Loucy (cell line): ENCODE measurements at regions not wholly inside any gene's neighbourhood (a gene's known extent, or its start where the extent isn't known, plus 50 kb on each side); places are given as distances from the start of the nearest gene placed in this dataset.

ENCODE experiments used
- H2AFZ ChIP-seq: fragments of 200-600 bp; sonication (generic); 2 replicates; pipeline ENCODE4 v1.6.0; 2016; ENCODE audit warnings: antibody characterized with exemption, mild to moderate bottlenecking, low read length, moderate library complexity
- H3F3A ChIP-seq: fragments of 200-600 bp; 2 replicates; pipeline ENCODE4 v1.6.0; 2016; ENCODE audit warnings: antibody characterized with exemption, low read depth, mild to moderate bottlenecking
- H3K27me3 ChIP-seq: fragments of 200-600 bp; sonication (generic); 2 replicates; pipeline ENCODE4 v1.6.1; 2014; ENCODE audit warnings: low read length, mild to moderate bottlenecking; ENCODE audit not compliant: insufficient read depth, poor library complexity, severe bottlenecking
- H3K36me3 ChIP-seq: fragments of 200-600 bp; sonication (generic); 2 replicates; pipeline ENCODE4 v1.6.1; 2016; ENCODE audit warnings: low read length; ENCODE audit not compliant: insufficient read depth
- H3K4me1 ChIP-seq: fragments of 200-600 bp; sonication (generic); 2 replicates; pipeline ENCODE4 v1.5.1; 2014; ENCODE audit warnings: low read length, mild to moderate bottlenecking; ENCODE audit not compliant: insufficient read depth, poor library complexity, severe bottlenecking
- H3K4me2 ChIP-seq: fragments of 200-600 bp; sonication (generic); 2 replicates; pipeline ENCODE4 v1.6.0; 2014; ENCODE audit warnings: antibody characterized with exemption, low read length, low read depth, mild to moderate bottlenecking; ENCODE audit not compliant: poor library complexity, severe bottlenecking
- H3K4me3 ChIP-seq: fragments of 200-600 bp; sonication (generic); 2 replicates; pipeline ENCODE4 v1.5.1; 2014; ENCODE audit warnings: low read length, mild to moderate bottlenecking, mixed read lengths; ENCODE audit not compliant: poor library complexity, severe bottlenecking
- H3K79me2 ChIP-seq: fragments of 200-600 bp; sonication (generic); 2 replicates; pipeline ENCODE4 v1.6.1; 2014; ENCODE audit warnings: low read length; ENCODE audit not compliant: insufficient read depth
- H3K9ac ChIP-seq: fragments of 200-600 bp; sonication (generic); 2 replicates; pipeline ENCODE4 v1.6.0; 2014; ENCODE audit warnings: mild to moderate bottlenecking, low read depth, low read length, moderate library complexity; ENCODE audit not compliant: poor library complexity, severe bottlenecking
- H3K9me2 ChIP-seq: fragments of 200-600 bp; sonication (generic); replicated peaks from 2 replicates; pipeline ENCODE4 v1.6.1; 2016; ENCODE audit warnings: low read depth, low read length, mixed read lengths
- H3K9me3 ChIP-seq: fragments of 200-600 bp; sonication (generic); 2 replicates; pipeline ENCODE4 v1.6.1; 2014; ENCODE audit warnings: mild to moderate bottlenecking, antibody characterized with exemption, low read length, low read depth; ENCODE audit not compliant: insufficient read depth
- H4K20me1 ChIP-seq: fragments of 200-600 bp; sonication (generic); 2 replicates; pipeline ENCODE4 v1.6.0; 2014; ENCODE audit warnings: antibody characterized with exemption, low read length, mild to moderate bottlenecking; ENCODE audit not compliant: insufficient read depth, poor library complexity, severe bottlenecking
- EZH2phosphoT487 ChIP-seq: fragments of 200-600 bp; IDR thresholded peaks from 2 replicates; pipeline ENCODE4 v1.6.1; 2018; ENCODE audit warnings: antibody characterized with exemption, mild to moderate bottlenecking, moderate library complexity, borderline replicate concordance
- TF ChIP-seq, protein P1 (sequence below): fragments of 200-600 bp; sonication (generic); conservative IDR thresholded peaks from 2 replicates; pipeline ENCODE4 v1.5.1; 2014; ENCODE audit warnings: mild to moderate bottlenecking, antibody characterized with exemption, low read length

DNA sequence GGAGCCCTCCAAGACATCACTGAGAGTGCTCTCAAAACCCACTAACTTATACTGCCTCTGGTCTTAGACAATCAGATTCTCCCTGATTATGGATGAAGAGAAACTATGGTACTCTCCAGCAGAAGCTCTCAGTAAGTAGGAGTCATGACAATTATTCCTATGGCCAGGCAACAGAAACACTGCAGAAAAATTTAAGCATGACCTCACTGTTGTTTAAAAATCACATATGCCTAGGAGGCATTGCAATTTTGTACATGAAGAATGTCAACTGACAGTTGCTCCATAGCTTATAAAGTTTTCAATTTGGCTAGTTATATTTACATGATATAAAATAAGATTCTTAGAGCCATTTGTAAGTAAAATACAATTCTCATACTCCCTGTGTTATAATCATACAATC is 105.9 kb upstream of the LSM8 start:
- Histone ChIP-seq H3K4me2 (no peak overlapping the region), H2AFZ (no peak overlapping the region), H3K27me3 (no peaks in the 10 kb centered on the region), H3K4me1 (peaks cover 5% of the 10 kb centered on the region), H3K9me3 (no peaks in the 10 kb centered on the region), H3F3A (no peaks in the 10 kb centered on the region), H3K9ac (no peak overlapping the region), H4K20me1 (no peaks in the 10 kb centered on the region), H3K79me2 (no peaks in the 10 kb centered on the region), H3K4me3 (no peak overlapping the region), H3K9me2 (no peaks in the 10 kb centered on the region), H3K36me3 (no peaks in the 10 kb centered on the region)
- no peak for TF ChIP-seq EZH2phosphoT487

DNA sequence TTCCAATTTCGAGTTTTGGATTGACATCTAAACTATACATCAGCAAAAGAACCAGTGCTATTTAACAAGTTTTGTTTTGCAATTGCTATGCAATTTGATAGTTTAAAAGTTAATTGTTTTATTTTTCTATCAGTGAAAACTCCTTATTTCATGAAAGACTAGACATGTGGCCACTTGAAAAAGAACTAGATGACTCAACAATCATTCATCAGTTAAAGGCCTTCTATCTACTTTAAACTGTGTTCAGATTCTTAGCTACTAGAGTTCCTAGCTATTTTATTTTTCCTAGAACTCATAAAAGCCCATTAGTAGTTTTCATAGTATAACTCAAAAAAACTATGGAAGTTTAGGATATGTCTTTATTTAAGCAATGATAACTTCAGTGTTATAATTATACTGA is 104.6 kb upstream of the LSM8 start:
- H3K9me3 ChIP-seq, result no peaks in the 10 kb centered on the region
- TF ChIP-seq, protein P1, sequence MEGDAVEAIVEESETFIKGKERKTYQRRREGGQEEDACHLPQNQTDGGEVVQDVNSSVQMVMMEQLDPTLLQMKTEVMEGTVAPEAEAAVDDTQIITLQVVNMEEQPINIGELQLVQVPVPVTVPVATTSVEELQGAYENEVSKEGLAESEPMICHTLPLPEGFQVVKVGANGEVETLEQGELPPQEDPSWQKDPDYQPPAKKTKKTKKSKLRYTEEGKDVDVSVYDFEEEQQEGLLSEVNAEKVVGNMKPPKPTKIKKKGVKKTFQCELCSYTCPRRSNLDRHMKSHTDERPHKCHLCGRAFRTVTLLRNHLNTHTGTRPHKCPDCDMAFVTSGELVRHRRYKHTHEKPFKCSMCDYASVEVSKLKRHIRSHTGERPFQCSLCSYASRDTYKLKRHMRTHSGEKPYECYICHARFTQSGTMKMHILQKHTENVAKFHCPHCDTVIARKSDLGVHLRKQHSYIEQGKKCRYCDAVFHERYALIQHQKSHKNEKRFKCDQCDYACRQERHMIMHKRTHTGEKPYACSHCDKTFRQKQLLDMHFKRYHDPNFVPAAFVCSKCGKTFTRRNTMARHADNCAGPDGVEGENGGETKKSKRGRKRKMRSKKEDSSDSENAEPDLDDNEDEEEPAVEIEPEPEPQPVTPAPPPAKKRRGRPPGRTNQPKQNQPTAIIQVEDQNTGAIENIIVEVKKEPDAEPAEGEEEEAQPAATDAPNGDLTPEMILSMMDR, result no peak
- TF ChIP-seq EZH2phosphoT487, result no peak
- no peaks in the 10 kb centered on the region for H3F3A ChIP-seq
- H2AFZ ChIP-seq, result no peak overlapping the region
- H3K4me3 ChIP-seq, result no peak overlapping the region
- no peaks in the 10 kb centered on the region for H3K36me3 ChIP-seq
- no peak overlapping the region for H3K9ac ChIP-seq
- H3K27me3 ChIP-seq, result no peaks in the 10 kb centered on the region
- no peaks in the 10 kb centered on the region for H3K79me2 ChIP-seq
- no peaks in the 10 kb centered on the region for H4K20me1 ChIP-seq
- H3K4me1 ChIP-seq, result peaks cover 5% of the 10 kb centered on the region
- H3K9me2 ChIP-seq, result no peaks in the 10 kb centered on the region
- H3K4me2 ChIP-seq, result no peak overlapping the region

DNA sequence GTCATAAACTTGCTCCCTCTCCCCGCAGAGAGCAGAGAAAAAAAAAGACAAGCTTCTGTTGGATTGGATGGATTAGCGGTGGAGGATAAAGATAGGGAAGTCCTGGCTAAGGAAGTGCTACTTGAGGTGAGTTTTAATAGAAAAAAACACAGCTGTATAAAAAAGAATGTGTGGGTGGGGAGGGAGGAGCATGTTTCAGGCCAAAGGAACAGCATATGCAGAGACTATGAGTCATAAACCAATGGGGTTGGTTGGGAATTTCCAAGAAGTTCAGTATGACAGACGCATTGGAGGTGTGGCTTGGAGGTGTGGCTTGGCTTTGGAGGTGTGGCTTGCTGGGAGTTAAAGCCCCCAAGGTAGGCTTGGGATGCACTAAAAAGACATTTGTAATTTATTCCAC is 103.0 kb upstream of the LSM8 start:
- Histone ChIP-seq H3K4me3 (no peak overlapping the region), H2AFZ (peak overlapping the region; percentile 18; the same call in 1 of the 2 replicates), H3K79me2 (no peaks in the 10 kb centered on the region), H3K36me3 (no peaks in the 10 kb centered on the region), H3K9me2 (no peaks in the 10 kb centered on the region), H3K4me1 (peaks cover 5% of the 10 kb centered on the region), H3K9me3 (no peaks in the 10 kb centered on the region), H3K9ac (no peak overlapping the region), H3K4me2 (no peak overlapping the region), H3K27me3 (no peaks in the 10 kb centered on the region), H3F3A (no peaks in the 10 kb centered on the region), H4K20me1 (no peaks in the 10 kb centered on the region)
- TF ChIP-seq EZH2phosphoT487, result no peak

DNA sequence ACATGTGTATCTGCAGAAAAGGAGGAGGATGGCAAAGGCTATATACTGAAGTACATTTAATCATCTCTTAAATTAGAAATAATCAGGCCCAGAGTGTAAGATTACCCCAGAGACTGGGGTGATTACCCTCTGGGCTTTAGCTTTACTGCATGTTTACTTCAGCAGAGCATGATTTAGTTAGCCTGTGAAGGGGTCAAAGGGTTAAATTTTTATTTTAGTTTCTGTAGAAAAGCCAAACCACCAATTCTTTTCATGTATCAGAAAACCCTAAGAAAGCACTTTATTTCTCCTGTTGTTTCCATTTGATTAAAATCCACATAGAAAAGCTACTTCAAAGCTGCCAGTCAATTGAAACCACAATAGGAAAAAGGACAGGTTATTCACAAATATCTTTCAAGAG is 101.5 kb upstream of the LSM8 start:
- peaks cover 5% of the 10 kb centered on the region for H3K4me1 ChIP-seq
- TF ChIP-seq EZH2phosphoT487, result no peak
- TF ChIP-seq, protein P1, result no peak
- H3K9ac ChIP-seq, result no peak overlapping the region
- H3K4me2 ChIP-seq, result no peak overlapping the region
- H3K9me2 ChIP-seq, result no peaks in the 10 kb centered on the region
- H3K36me3 ChIP-seq, result no peaks in the 10 kb centered on the region
- H2AFZ ChIP-seq, result no peak overlapping the region
- H4K20me1 ChIP-seq, result no peaks in the 10 kb centered on the region
- H3K9me3 ChIP-seq, result no peaks in the 10 kb centered on the region
- no peaks in the 10 kb centered on the region for H3K27me3 ChIP-seq
- H3F3A ChIP-seq, result no peaks in the 10 kb centered on the region
- no peak overlapping the region for H3K4me3 ChIP-seq
- no peaks in the 10 kb centered on the region for H3K79me2 ChIP-seq
